H1 (cell line): ENCODE measurements at regions not wholly inside any gene's neighbourhood (a gene's known extent, or its start where the extent isn't known, plus 50 kb on each side); places are given as distances from the start of the nearest gene placed in this dataset.

Experiments used
- CEBPB ChIP-seq: IDR thresholded peaks from 2 replicates; pipeline ENCODE4 v1.6.1; 2012; ENCODE audit warnings: low read depth, low read length
- CHD1 ChIP-seq: IDR thresholded peaks from 2 replicates; pipeline ENCODE4 v1.6.1; 2012; ENCODE audit warnings: low read depth, low read length, improper control_type of control experiment
- EZH2 ChIP-seq: fragments of 200-600 bp; sonication (generic); IDR thresholded peaks from 2 replicates; pipeline ENCODE4 v1.7.1; 2012; ENCODE audit warnings: low read depth, mild to moderate bottlenecking, moderate library complexity, low read length, inconsistent platforms; ENCODE audit not compliant: severe bottlenecking
- FOSL1 ChIP-seq: IDR thresholded peaks from 2 replicates; pipeline ENCODE4 v1.6.1; 2011; ENCODE audit warnings: mild to moderate bottlenecking, low read depth, low read length, moderate library complexity; ENCODE audit not compliant: insufficient read depth
- GABPA ChIP-seq: IDR thresholded peaks from 2 replicates; pipeline ENCODE4 v1.6.1; 2011; ENCODE audit warnings: mild to moderate bottlenecking, low read length, moderate library complexity, borderline replicate concordance; ENCODE audit not compliant: insufficient read depth
- KDM1A ChIP-seq: fragments of 200-600, 300-600 bp; sonication (generic); IDR thresholded peaks from 2 replicates; pipeline ENCODE4 v1.7.1; 2016; ENCODE audit warnings: mild to moderate bottlenecking, low read length, borderline replicate concordance
- TEAD4 ChIP-seq: IDR thresholded peaks from 2 replicates; pipeline ENCODE4 v1.6.1; 2012; ENCODE audit warnings: low read depth, low read length, inconsistent platforms, mixed read lengths
- ZNF274 ChIP-seq: IDR thresholded peaks from 2 replicates; pipeline ENCODE4 v1.7.0; 2012; ENCODE audit warnings: low read length, borderline replicate concordance; ENCODE audit errors: extremely low read depth

GRCh38 chr18:55088000-55088401 is 128.7 kb upstream of the CCDC68 start (continued):
- TF ChIP-seq GABPA (no peak), CHD1 (no peak), CEBPB (no peak), FOSL1 (no peak), TEAD4 (no peak), EZH2 (no peak), ZNF274 (no peak), KDM1A (no peak)
